Brain microvascular endothelial cell (primary cell): ENCODE measurements at regions not wholly inside any gene's neighbourhood (a gene's known extent, or its start where the extent isn't known, plus 50 kb on each side); places are given as distances from the start of the nearest gene placed in this dataset.

Experiments used
- DNase-seq: peaks from one replicate; pipeline ENCODE4 v3.0.0-alpha.2; 2020
- H3K27ac ChIP-seq: fragments of 250-450 bp; sonication (Bioruptor Pico); 2 replicates; pipeline ENCODE4 v1.5.1; 2020; ENCODE audit warnings: mild to moderate bottlenecking, moderate library complexity
- H3K27me3 ChIP-seq: fragments of 250-450 bp; sonication (Bioruptor Pico); replicated peaks from 2 replicates; pipeline ENCODE4 v1.5.1; 2020; ENCODE audit warnings: mild to moderate bottlenecking
- H3K36me3 ChIP-seq: fragments of 250-450 bp; sonication (Bioruptor Pico); replicated peaks from 2 replicates; pipeline ENCODE4 v1.5.1; 2020; ENCODE audit warnings: mild to moderate bottlenecking
- H3K4me3 ChIP-seq: 2 replicates; pipeline ENCODE4 v1.5.1; 2011; ENCODE audit warnings: low read depth, mild to moderate bottlenecking, control low read depth, low read length, moderate library complexity
- CTCF ChIP-seq: IDR thresholded peaks from 2 replicates; pipeline ENCODE4 v1.5.1; 2011; ENCODE audit warnings: low read depth, mild to moderate bottlenecking, moderate library complexity, low read length, control low read depth, inconsistent platforms; ENCODE audit errors: missing control alignments
- in situ Hi-C: cut with HindIII; loops from 2 replicates; pipeline ENCODE4 v1.10.0; 2017; ENCODE audit warnings: low sequenced_read_pairs, low pct_ligation_motif_present

- Histone ChIP-seq H3K27me3 (no peaks in the 10 kb centered on the region), H3K36me3 (no peaks in the 10 kb centered on the region), H3K27ac (no peak overlapping the region), H3K4me3 (no peak overlapping the region)
- no peak for TF ChIP-seq CTCF
- in situ Hi-C loops: no loop called here
- no peak for DNase-seq
Observed at GRCh38 chr18:77859634-77860033, 610.0 kb downstream of the GALR1 start.

GRCh38 chr18:77862066-77862757 is 612.6 kb downstream of the GALR1 start:
- Histone ChIP-seq H3K36me3 (no peaks in the 10 kb centered on the region), H3K4me3 (no peak overlapping the region), H3K27ac (no peak overlapping the region), H3K27me3 (no peaks in the 10 kb centered on the region)
- in situ Hi-C loops: no loop called here
- no peak for DNase-seq
- no peak for TF ChIP-seq CTCF

- no peaks in the 10 kb centered on the region for H3K27me3 ChIP-seq
- no peaks in the 10 kb centered on the region for H3K36me3 ChIP-seq
- no peak overlapping the region for H3K27ac ChIP-seq
- DNase-seq: no peak
- H3K4me3 ChIP-seq: no peak overlapping the region
- in situ Hi-C loops: no loop called here
- no peak for TF ChIP-seq CTCF
Observed at GRCh38 chr18:77865853-77866252, 616.2 kb downstream of the GALR1 start.

- Histone ChIP-seq H3K27me3 (no peaks in the 10 kb centered on the region), H3K4me3 (no peak overlapping the region), H3K27ac (no peak overlapping the region), H3K36me3 (no peaks in the 10 kb centered on the region)
- no peak for TF ChIP-seq CTCF
- DNase-seq: no peak
- in situ Hi-C loops: no loop called here
Observed at GRCh38 chr18:77866351-77866750, 616.7 kb downstream of the GALR1 start.

GRCh38 chr18:77870199-77870598 is 620.6 kb downstream of the GALR1 start:
- no peak for TF ChIP-seq CTCF
- DNase-seq: no peak
- H3K27ac ChIP-seq: no peak overlapping the region
- H3K27me3 ChIP-seq: no peaks in the 10 kb centered on the region
- in situ Hi-C loops: no loop called here
- no peaks in the 10 kb centered on the region for H3K36me3 ChIP-seq
- no peak overlapping the region for H3K4me3 ChIP-seq

- no peak for TF ChIP-seq CTCF
- Histone ChIP-seq H3K4me3 (no peak overlapping the region), H3K27me3 (no peaks in the 10 kb centered on the region), H3K27ac (no peak overlapping the region), H3K36me3 (no peaks in the 10 kb centered on the region)
- DNase-seq: no peak
- in situ Hi-C loops: no loop called here
Observed at GRCh38 chr18:77870894-77871293, 621.2 kb downstream of the GALR1 start.
